CD4-positive, alpha-beta T cell treated with Interleukin-2 at 100 ng/mL for 4 hours (primary cell): ENCODE measurements at regions not wholly inside any gene's neighbourhood (a gene's known extent, or its start where the extent isn't known, plus 50 kb on each side); places are given as distances from the start of the nearest gene placed in this dataset.

Source experiments
- DNase-seq: peaks from one replicate; pipeline ENCODE4 v3.0.0-alpha.2; 2020; ENCODE audit warnings: low spot score

- no peak for DNase-seq
These were observed 306.7 kb downstream of the EMP1 start for GRCh38 chr12:13503094-13503835.

- no peak for DNase-seq
These were observed 302.5 kb downstream of the EMP1 start for GRCh38 chr12:13499008-13499407.

DNA sequence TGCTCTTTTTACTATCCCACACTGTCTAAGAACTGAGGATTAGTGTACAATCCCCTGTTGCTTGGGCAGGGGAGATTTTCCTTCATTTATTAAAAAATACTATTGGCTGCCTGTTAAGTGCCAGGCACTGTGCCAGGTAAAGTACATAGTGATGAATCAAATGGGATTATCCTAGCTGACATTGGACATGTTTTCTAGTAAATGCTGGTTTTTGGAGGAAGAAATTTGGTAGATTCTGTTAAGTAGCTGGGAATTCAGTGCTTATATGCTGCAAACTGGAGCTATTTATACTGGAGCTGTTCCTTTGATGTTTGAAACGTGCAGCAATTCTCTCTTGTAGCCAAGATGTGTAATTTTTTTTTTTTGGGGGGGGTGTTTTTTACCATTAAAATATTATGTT, 299.6 kb downstream of the EMP1 start:
- DNase-seq = no peak

DNA sequence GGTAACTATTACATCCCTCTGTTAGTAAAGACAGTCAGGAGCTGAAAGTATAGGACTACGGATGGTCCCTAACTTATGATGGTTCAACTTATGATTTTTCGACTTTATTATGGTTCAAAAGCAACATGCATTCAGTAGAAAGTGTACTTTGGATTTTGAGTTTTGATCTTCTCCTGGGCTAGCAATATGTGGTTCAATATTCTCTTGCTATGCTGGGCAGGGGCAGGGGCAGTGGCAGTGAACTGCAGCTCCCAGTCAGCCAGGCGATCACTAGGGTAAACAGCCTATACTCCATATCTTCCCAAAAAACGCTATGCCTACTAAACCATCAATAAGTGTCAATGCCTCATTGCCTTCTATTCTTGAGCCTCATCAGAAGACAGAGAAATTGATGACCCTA, 292.7 kb downstream of the EMP1 start:
- DNase-seq = no peak

DNA sequence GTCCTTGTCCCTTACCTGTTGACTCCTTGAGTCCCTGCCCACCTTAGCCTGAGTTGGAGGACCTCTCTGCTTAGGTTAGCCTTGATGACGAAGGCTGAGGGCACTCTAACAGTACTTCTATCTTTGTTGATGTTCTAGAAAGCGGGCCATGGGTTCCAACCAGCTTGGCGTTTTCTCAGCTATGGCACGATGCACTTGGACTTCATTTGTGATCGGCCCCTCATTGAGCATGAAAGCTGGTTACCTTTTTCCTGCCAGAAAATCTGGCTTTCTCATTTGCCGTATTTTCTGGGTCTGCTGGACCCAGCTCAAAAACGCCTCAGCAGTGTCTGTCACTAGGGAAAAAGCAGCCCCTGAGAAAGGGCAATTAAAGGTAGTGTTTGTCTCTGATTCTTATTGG, 290.8 kb downstream of the EMP1 start:
- no peak for DNase-seq

DNA sequence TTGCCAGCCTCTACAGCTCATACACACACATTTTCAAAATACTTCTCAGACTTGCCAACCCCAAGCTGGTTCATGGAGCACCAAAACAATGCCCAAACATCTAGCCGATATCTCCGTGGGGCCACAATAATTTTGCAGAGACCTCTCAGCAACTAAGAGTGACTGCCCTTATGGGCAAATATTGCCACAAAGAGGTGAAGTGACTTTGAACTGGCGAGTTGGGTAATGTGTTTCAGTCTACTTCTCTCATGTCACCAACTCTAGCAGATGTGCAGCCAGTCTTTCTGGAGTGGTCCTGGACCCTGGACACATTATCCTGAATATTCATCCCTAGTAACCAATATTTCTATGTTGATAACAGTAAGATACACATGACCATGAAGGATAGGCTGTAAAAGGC, 290.3 kb downstream of the EMP1 start:
- DNase-seq = no peak

DNA sequence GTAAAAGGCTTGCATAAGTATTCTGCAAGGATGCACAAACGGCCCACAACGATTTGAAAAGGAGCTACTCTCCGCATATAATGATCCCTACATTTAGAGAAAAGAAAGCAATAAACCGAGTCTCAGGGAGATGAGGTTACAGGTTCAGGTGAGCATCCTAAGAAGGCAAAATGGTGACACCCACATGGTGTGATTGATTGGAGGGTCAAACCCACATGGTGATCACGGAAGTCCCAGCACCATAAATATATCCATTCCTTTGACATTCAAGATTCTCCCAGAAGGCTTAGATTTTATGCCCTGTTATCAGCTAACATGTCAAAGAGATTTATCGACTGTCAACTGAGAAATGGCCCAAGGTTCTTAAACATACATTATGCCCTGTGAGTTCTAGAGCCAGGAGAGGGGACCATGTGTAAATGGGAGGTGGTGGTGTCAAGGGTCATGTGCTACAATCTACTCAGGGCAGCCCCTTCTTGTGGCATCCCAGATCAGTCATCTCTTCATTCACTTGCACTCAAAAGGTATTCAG, 282.2 kb downstream of the EMP1 start:
- DNase-seq = no peak

GRCh38 chr12:13474381-13474780, 277.9 kb downstream of the EMP1 start:
- DNase-seq = no peak

- DNase-seq = no peak
These were observed 276.2 kb downstream of the EMP1 start for GRCh38 chr12:13472690-13473089.

- no peak for DNase-seq
These were observed 274.9 kb downstream of the EMP1 start for GRCh38 chr12:13471471-13471870.

DNA sequence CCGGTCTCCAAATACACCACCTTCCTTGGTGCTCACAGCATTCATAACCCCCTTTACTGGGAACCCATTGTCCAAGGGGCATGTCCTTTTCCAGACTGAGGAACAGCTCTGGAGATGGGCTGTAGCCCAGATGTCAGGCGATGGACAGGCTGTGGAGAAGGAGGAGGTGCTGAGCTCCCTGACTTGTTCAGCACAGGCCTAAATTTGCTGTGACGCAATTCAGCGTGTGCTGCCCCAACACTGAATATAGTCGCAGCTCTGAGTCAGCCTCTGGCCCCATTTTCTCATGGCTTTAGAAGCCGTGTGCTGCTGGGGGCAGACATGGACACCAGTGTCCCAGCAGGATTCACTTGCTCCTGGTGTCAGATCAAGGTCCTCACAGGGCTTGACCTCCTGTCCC, 269.1 kb downstream of the EMP1 start:
- DNase-seq = no peak

DNA sequence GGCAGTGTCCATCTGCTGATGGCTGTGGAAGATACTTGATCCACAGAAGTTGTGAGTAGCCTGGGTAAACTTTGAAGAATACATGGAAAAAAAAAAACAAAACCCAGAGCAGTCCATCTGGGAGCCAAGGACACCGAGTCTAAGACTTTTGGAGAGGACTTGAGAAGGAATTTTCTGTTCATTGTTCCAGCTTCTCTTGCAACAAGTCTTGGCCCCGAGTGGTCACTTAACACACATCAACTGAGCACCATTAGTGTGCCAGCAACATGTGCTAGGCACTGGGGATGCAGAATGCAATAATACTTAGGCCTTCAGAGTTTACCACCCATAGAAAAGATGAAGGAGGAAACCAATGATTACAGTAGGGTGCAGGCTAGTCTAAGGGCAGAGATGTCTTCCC, 266.7 kb downstream of the EMP1 start:
- no peak for DNase-seq

GRCh38 chr12:13462450-13462849, 265.9 kb downstream of the EMP1 start:
- no peak for DNase-seq

DNA sequence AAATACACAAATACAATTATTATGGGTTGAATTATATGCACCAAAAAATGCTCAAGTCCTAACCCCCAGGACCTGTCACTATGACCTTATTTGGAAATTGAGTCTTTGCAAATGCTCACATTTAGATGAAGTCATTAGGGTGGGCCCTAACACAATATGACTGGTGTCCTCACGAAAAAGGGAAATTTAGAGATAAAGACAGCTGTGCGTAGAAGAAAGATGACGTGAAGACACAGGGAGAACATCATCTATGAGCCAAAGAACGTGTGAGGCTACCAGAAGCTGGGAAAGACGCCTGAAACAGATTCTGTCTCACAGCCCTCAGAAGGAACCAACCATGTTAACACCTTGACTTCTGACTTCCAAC, 259.2 kb downstream of the EMP1 start:
- no peak for DNase-seq

- no peak for DNase-seq
These were observed 258.7 kb downstream of the EMP1 start for GRCh38 chr12:13454991-13455777.

DNA sequence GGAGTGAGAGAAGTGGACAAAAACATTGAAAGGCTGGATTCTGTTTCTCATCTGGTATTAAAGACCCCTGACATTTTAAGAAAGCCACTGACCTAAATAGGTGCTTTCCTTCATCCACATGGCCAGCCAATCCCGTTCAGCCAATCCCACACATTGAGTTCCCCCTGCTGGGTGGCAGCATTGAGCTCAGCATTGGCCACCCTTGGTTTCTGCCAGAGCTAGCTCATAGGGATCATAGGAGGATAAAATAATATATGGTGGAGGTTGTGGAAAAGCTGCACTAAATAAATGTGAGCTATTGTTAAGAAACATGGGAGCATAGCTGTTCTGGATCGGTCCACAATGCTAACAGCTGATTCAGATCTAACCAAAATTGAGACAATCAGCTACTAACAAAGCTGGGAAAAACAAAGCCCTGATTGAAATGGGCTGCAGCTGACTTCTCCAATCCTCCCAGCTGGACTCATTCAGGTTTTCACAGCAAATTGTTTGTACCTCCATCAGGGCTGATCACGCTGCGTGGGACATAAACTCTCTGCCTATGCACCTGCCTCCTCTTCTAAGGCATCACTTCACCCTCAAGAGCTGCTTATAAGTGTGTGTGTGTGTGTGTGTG, 256.5 kb downstream of the EMP1 start:
- DNase-seq = no peak

- no peak for DNase-seq
These were observed 255.2 kb downstream of the EMP1 start for GRCh38 chr12:13451776-13452175.

DNA sequence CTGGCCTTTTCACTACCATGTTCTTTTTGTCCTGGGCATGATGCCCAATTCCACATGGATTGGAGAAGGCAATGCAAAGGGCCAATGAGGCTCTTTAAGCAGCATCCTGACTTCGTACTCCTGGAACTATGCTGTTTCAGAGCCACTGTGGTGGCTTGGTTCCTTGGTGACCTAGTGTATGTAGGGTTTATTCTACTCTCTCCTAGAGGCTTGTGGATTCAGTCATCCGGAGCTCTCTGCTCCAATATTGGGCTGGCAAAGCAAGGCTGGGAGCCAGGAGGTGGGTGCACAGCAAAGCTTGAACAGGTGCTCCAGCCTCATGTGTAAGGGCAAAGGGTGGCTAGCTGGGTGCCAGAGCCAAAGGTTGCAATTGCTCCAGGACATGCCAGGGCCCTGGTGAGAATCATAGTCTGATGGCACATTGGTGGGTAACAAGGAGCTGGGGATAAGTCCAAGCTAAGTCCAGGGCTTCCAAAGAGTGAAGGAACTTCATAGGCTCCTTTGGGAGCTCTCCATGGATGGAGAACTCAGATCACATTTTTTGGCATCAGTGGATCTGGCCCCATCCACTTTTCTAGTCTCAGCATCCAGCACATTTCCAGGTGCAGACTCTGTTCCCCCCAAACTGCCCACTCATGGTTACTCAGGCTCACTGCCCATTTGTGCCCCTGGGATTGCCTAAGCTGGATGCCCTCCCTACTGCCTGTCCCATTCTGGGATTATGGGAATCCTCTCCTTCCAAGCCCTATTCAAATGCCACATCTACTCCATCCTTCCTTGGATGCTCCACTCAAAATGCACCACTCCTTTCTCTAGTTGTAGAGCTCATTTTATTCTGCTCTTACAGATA, 253.9 kb downstream of the EMP1 start:
- no peak for DNase-seq

DNA sequence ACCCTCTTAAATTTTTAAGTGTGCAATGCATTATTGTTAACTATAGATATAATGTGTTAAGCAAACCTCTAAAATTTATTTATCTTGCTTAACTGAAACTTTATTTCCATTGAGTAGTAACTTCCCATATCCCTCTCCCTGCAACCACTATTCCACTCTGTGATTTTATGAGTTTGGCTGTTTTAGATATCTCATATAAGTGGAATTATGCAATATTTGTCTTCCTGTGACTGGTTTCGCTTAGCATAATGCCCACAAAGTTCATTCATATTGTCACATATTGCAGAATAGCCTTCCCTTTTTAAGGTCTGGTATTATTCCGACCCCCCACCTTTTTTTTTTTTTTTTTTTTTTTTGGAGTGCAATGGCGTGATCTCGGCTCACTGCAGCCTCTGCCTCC, 247.6 kb downstream of the EMP1 start:
- no peak for DNase-seq

DNA sequence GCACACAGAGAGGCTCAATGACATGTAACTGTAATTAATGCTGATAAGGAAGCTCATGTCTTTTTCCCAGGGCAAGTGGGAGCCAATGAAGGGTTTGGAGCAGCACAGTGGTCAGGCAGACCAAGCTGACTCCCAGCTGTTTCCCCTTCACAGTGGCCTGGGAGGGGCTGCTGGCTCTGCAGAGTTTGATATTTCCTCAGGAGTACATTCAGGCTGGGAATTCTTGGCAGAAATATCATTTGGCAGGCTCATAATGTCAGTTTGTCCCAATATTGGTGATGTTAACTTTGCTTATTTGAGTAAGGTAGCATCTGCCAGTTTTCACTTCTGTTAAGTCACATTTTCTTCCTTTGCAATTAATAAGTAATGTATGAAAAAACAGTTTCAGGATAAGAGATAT, 247.0 kb downstream of the EMP1 start:
- no peak for DNase-seq

DNA sequence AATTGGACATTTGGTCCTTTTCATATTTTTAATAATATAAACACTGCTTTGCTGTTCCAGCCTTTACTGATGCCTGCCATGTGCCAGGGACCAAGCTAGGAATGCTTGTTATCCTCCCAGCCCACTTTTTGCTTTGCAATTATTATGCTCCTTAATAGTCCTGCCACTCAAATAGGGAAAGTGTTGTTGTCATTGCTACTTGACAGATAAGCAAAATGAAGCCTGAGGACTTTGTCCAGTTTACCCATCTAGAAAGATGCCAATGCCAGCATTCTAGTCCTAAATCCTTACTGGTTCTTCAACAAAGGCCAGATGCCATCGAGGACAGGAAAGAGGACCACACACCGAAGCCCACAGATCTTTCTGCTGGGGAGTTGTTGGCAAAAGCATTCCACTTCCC, 246.5 kb downstream of the EMP1 start:
- no peak for DNase-seq

GRCh38 chr12:13442457-13442856, 245.9 kb downstream of the EMP1 start:
- DNase-seq = no peak
